GM12874 (cell line): ENCODE measurements at regions not wholly inside any gene's neighbourhood (a gene's known extent, or its start where the extent isn't known, plus 50 kb on each side); places are given as distances from the start of the nearest gene placed in this dataset.

Experiments used
- CTCF ChIP-seq: IDR thresholded peaks from 2 replicates; pipeline ENCODE4 v1.5.1; 2011; ENCODE audit warnings: low read depth, mild to moderate bottlenecking, control low read depth, low read length, moderate library complexity; ENCODE audit not compliant: insufficient read depth

DNA sequence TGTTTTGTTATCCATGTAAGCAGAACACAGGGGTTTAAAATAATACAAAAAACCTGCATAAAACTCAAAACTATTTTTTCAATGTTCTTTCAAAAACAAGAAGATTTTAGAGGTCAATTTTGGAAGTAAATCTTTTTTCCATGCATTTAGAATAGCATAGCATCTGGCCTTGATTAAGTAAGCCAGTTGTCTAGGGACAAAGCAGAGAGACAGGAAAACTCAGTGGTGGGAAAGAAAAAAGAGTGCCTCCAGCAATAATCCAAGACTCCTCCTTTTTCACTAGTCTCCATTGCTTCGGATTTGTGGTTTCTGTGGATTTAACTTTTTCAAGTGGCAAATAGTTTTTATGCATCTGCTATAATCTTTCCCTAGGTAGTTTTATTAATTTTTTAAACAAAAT is 88.9 kb downstream of the SUCNR1 start:
- no peak for TF ChIP-seq CTCF

DNA sequence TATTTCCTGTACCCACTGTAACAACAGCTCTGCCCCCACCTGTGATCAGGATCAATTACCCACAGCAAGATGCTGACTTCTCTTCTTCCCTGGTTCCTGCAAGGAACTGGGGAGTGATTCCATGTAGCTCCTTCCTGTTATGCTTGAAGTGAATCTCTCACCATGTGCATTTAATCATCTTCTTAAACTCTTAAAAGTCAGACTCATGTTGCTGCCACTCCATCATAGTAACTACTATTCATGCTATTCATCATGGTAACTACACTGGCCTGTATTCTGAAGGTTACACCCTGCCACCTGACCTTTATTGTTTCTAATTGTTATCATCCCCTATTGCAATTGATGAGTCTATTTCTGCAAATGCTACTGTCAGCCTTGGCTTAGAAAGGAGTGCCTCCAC is 89.5 kb downstream of the SUCNR1 start:
- TF ChIP-seq CTCF: no peak

DNA sequence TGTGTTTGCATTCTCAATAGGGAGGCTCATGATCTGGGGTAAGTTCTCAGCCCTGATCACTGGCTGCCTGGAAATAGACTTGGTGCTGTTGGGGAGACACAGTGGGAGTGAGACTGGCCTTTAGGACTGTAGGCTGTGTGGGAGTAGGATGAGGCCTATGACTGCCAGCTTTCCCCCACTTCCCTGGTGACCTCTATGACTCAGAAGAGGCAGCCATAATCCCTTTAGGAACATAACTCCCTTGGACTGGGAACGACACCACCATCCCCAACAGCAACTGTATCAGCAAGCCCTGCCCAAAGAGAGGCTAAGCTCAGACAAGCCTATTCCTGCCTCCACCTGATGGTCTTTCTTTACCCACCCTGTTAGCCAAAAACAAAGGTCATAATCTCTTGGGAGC is 91.3 kb downstream of the SUCNR1 start:
- no peak for TF ChIP-seq CTCF

DNA sequence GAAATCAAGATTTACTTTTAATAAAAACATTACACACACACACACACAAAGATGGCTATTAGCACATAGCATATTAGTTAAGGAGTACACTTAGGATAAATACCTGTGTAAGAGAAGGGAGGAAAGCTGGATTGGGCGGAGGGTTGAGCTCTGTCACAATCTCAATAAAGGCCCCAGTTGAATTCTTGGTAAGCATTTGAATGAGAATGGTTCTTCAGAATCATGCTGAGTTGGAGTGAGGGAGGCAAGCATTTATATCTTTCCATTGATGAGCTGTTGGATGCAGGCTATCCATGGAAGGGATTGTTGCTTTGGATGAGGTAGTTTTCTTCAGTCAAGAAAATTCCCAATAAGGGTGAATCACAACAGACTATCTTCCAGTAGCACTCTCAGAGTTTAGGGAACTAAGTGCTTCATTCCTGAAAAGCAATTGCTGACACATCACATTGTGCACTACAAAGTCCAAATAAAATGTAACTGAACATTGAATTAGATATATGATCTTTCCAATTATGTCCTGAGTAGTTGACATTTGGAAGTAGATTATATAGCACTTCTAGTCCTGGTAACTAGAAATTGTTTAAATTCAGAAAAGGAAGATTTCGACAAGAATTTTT is 95.7 kb downstream of the SUCNR1 start:
- no peak for TF ChIP-seq CTCF

GRCh38 chr3:151971814-151972579 is 98.6 kb downstream of the SUCNR1 start:
- no peak for TF ChIP-seq CTCF

GRCh38 chr3:151974067-151974466 is 100.6 kb downstream of the SUCNR1 start:
- no peak for TF ChIP-seq CTCF

GRCh38 chr3:151976211-151977050 is 103.0 kb downstream of the SUCNR1 start:
- no peak for TF ChIP-seq CTCF
